ENCODE measurements at regions not wholly inside any gene's neighbourhood (a gene's known extent, or its start where the extent isn't known, plus 50 kb on each side); places are given as distances from the start of the nearest gene placed in this dataset.

DNA sequence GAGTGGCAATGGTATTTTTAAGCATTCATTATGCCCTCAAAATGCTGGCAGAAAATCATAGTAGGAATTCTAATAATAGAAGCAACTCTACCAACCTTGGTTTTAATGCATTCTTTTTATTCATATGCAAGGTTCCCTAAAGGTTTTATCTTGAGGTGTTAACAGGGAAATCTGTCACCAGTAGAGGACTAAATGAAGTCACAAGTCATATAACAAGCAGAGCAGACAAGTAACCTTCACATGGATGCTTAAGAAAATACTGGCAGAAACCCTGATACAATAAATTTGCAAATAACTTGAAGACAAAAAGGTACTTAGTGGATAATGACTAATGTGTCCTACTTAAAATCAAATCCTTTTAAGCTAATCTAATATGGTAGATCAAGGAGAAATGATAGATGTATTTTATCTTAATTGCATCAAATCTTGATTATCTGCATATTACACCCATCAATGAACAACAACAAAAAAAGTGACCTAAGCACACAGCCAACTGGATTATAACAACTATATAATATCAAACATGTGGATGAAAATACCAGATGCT is 73.3 kb downstream of the RFC3 start:
- no peaks in the 10 kb centered on the region for H3K27me3 Mint-ChIP-seq
- H3K9me3 Mint-ChIP-seq: peaks cover 18% of the 10 kb centered on the region
- peaks cover 17% of the 10 kb centered on the region for H3K36me3 Mint-ChIP-seq
- H3K27ac Mint-ChIP-seq: no peak overlapping the region
- no peak overlapping the region for H3K4me3 Mint-ChIP-seq
- no peaks in the 10 kb centered on the region for H3K4me1 Mint-ChIP-seq (ENCODE audit: low read depth in 2 of 2)
- no peak for DNase-seq (ENCODE audit: low spot score)
- no peak for ATAC-seq

DNA sequence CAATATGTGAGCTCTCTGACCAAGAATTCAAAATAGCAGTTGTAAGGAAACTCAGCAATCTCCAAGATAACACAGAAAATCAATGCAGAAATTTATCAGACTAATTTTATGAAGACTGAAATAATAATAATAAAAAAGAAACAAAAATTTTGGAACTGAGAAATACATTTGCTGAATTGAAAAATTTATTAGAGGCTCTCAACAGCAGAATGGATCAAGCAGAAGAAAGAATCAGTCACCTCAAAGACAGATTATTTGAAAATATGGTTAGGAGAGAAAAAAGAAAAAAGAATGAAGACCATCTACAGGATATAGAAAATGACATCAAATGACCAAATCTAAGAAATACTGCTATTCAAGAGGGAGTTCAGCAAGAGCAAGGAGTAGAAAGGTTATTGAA is 75.6 kb downstream of the RFC3 start:
- ATAC-seq: no peak
- no peaks in the 10 kb centered on the region for H3K4me1 Mint-ChIP-seq (ENCODE audit: low read depth in 2 of 2)
- H3K9me3 Mint-ChIP-seq: peaks cover 19% of the 10 kb centered on the region
- H3K4me3 Mint-ChIP-seq: no peak overlapping the region
- H3K27me3 Mint-ChIP-seq: no peaks in the 10 kb centered on the region
- peaks cover 26% of the 10 kb centered on the region for H3K36me3 Mint-ChIP-seq
- H3K27ac Mint-ChIP-seq: no peak overlapping the region
- no peak for DNase-seq (ENCODE audit: low spot score)

DNA sequence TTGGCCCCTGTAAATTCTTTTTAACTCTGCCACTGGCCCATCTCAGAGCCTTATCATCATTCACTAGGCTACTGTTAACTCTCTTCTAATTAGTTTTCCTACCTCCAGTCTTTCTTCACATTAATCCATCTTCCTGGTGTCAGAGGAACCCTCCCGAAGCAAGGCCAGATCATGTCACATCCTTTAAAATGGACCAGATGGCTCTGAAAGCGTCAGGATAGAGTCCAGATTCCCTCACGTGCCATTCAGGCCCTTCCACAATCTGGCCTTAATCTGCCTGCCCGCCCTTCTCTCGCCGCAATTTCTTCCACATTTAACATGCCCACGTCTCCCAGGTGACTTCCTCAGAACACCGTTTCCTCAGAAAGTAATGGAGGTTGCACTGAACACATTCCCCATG is 86.5 kb downstream of the RFC3 start:
- DNase-seq (ENCODE audit: low spot score): no peak
- Mint-ChIP-seq H3K27ac (no peak overlapping the region), H3K9me3 (peaks cover 5% of the 10 kb centered on the region), H3K4me3 (no peak overlapping the region), H3K36me3 (peaks cover 8% of the 10 kb centered on the region), H3K27me3 (no peaks in the 10 kb centered on the region), H3K4me1 (ENCODE audit: low read depth in 2 of 2) (no peaks in the 10 kb centered on the region)
- ATAC-seq: no peak

DNA sequence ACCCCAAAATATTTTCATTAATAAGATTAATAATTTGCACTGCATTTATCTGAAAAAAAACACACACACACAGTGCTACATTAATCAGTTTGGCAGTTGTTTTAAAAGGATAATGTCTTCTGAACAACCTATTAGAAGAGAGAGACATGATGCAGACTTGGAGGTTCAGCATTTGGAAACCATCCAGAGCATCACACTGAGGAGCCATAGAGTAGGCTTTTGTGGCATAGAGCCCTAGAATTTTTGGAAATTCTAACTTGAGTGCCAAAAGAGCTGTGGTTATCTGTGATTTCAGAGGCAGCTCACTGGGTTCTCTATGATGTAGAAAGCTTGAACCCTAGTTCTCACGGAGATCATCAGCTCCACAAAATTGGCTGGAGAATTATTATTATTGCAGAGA is 90.2 kb downstream of the RFC3 start:
- no peak for ATAC-seq
- Mint-ChIP-seq H3K4me1 (ENCODE audit: low read depth in 2 of 2) (no peaks in the 10 kb centered on the region), H3K4me3 (no peak overlapping the region), H3K9me3 (peaks cover 8% of the 10 kb centered on the region), H3K27ac (no peak overlapping the region), H3K27me3 (no peaks in the 10 kb centered on the region), H3K36me3 (peaks cover 4% of the 10 kb centered on the region)
- no peak for DNase-seq (ENCODE audit: low spot score)

DNA sequence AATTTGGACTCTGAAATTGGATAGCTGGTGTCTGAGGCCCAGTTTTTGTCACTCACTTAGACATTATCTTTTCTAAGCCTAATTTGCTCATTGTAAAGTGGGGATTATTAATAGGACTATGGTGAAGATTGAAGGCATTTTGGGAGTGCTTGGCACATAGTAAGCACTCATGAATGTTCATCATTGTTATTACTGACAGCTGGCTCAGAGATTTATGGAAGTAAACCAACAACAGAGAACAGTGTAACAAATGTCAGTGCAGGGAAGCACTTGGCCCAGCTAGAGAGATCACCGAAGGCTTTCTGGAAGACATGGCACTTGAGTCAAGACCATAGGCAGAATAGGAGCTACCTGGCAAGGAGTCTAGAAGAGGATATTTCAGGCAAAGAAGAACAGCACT is 92.3 kb downstream of the RFC3 start:
- no peaks in the 10 kb centered on the region for H3K27me3 Mint-ChIP-seq

DNA sequence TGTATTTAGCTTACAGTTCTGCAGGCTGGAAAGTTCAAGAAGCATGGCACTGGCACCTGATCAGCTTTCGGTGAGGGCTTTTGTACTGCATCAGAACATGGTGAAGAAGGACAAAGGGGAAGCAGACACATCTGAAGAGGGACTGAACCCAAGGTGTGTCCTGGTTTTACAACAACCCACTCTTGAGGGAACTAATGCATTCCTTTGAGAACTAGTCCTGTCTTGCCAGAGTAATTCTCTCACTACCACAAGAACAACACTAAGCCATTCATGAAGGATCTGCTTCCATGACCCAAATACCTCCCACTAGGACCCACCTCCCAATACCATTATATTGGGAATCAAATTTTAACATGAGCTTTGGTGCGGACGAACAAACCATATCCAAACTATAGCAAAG is 93.6 kb downstream of the RFC3 start:
- peaks cover 5% of the 10 kb centered on the region for H3K9me3 Mint-ChIP-seq
- ATAC-seq (no peak), DNase-seq (ENCODE audit: low spot score) (no peak)
- no peak overlapping the region for H3K4me3 Mint-ChIP-seq
- no peak overlapping the region for H3K27ac Mint-ChIP-seq
- no peaks in the 10 kb centered on the region for H3K4me1 Mint-ChIP-seq (ENCODE audit: low read depth in 2 of 2)
- no peaks in the 10 kb centered on the region for H3K27me3 Mint-ChIP-seq
- H3K36me3 Mint-ChIP-seq: no peaks in the 10 kb centered on the region

More for the DNA sequence above, 92.3 kb downstream of the RFC3 start:
- H3K36me3 Mint-ChIP-seq: no peaks in the 10 kb centered on the region
- ATAC-seq (no peak), DNase-seq (ENCODE audit: low spot score) (no peak)
- no peak overlapping the region for H3K27ac Mint-ChIP-seq
- no peak overlapping the region for H3K4me3 Mint-ChIP-seq
- no peaks in the 10 kb centered on the region for H3K4me1 Mint-ChIP-seq (ENCODE audit: low read depth in 2 of 2)
- peaks cover 5% of the 10 kb centered on the region for H3K9me3 Mint-ChIP-seq

DNA sequence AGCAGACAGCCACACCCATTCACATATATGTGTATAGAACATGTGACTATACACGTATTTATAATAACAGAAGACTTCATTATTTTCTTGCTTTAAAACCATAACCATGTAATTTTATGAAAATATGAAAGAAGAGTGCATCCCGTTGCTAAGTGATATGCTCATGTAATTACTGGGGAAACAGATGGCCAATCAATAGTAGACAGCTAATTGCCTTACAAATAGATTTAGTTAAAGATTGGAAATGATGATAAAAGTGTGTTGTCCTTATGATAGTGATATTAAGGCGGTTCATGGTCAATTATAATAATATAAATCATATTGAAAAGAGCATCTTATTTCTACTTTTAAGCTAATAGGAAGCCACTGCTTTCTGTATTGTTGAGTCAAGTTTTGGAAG is 95.9 kb downstream of the RFC3 start:
- Mint-ChIP-seq H3K27ac (no peak overlapping the region), H3K27me3 (no peaks in the 10 kb centered on the region), H3K9me3 (peaks cover 5% of the 10 kb centered on the region), H3K4me1 (ENCODE audit: low read depth in 2 of 2) (no peaks in the 10 kb centered on the region), H3K4me3 (no peak overlapping the region), H3K36me3 (no peaks in the 10 kb centered on the region)
- no peak for ATAC-seq
- no peak for DNase-seq (ENCODE audit: low spot score)

DNA sequence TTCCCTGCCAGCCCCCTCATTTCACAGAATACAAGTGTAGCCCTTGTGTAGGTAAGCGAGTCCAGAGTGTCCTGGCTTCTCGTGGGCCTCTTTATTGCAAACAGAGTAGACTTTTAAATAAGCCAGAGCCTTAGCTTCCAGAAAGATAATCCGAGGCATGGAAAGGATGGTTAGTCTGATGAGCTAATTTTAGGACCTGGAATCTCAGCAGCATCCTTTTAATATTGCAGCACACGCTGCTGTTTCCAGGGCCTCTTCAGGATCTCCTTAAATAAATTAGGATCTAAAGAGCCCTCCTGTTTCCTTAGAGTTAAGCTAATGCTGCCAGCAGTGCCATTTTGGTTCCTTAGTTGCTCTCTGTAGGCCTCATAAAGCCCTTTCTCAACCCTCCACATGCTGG is 99.2 kb downstream of the RFC3 start:
- no peaks in the 10 kb centered on the region for H3K4me1 Mint-ChIP-seq (ENCODE audit: low read depth in 2 of 2)
- ATAC-seq (no peak), DNase-seq (ENCODE audit: low spot score) (no peak)
- H3K36me3 Mint-ChIP-seq: no peaks in the 10 kb centered on the region
- no peaks in the 10 kb centered on the region for H3K9me3 Mint-ChIP-seq
- H3K4me3 Mint-ChIP-seq: no peak overlapping the region
- no peaks in the 10 kb centered on the region for H3K27me3 Mint-ChIP-seq
- no peak overlapping the region for H3K27ac Mint-ChIP-seq

DNA sequence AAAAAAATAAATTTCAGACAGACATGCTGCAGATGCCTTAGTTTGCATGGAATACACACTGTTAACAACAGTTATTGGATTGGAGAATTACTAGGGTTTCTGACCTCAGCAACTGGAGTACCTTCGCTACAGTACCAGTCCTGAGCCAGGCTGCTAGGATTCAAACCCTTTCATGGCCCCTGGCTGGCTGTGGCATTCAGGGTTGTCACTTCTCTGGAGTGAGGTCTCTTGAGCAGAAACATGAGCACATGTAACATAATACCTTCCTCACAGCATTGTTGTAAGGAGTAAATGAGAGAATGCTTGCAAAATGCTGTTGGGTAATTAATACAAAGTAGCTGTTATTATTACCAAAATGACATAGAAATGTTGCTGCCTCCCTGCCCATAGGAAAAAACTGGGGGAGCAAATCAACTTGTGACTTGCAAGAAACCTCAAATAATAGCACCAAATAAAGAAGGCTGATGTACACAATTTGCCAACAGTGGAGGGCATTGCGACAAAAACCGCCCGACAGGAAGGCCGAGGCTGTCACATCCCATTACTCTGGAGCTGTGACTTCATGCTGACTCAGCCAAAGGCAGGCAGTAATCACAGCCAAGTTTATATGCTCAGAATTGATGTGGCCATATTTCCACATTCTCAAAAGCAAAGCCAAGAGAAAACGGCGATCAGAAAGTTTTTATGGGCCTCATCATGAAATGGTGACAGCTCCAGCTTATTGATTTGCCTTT is 100.4 kb downstream of the RFC3 start:
- Mint-ChIP-seq H3K4me3 (no peak overlapping the region), H3K27me3 (no peaks in the 10 kb centered on the region), H3K36me3 (no peaks in the 10 kb centered on the region), H3K4me1 (ENCODE audit: low read depth in 2 of 2) (no peaks in the 10 kb centered on the region), H3K9me3 (no peaks in the 10 kb centered on the region), H3K27ac (no peak overlapping the region)
- ATAC-seq (no peak), DNase-seq (ENCODE audit: low spot score) (no peak)

DNA sequence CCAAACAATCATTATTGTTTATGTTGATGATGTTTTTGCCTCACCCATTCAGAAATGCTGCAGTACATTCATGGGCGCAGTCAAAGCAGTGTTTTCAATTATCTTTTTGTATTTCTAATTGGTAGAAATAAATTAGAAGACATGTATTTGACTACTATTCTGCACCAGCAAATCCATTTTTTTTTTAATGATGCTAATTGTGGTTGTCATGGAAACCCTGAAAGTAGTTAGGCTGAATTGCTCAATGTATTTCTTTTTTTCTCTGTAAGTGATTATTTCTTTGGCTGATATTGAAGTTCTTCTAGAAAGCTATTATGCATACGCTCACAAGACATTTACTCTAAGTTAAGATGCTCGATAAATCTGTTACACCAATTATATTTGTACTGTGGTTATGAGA is 101.2 kb downstream of the RFC3 start:
- no peak for ATAC-seq
- H3K27me3 Mint-ChIP-seq: no peaks in the 10 kb centered on the region
- H3K27ac Mint-ChIP-seq: no peak overlapping the region
- H3K4me1 Mint-ChIP-seq (ENCODE audit: low read depth in 2 of 2): no peaks in the 10 kb centered on the region
- no peaks in the 10 kb centered on the region for H3K9me3 Mint-ChIP-seq
- H3K36me3 Mint-ChIP-seq: no peaks in the 10 kb centered on the region
- H3K4me3 Mint-ChIP-seq: no peak overlapping the region
- no peak for DNase-seq (ENCODE audit: low spot score)

DNA sequence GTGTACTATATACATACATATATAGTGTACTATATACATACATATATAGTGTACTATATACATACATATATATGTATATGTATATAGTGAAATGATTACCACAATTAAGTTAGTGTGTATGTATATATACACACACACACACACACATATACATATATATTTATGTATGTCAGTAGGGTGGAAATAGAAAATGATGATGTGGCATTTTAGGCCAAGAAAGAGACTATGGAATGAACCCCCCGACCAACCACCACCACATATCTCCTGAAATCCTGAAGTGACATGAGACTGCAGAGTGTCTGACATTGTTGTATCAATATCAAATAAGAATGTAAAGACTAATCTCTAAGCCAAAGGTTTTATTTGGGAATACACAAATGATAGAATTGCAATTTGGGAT is 107.6 kb downstream of the RFC3 start:
- Mint-ChIP-seq H3K4me1 (ENCODE audit: low read depth in 2 of 2) (no peaks in the 10 kb centered on the region), H3K4me3 (no peak overlapping the region), H3K36me3 (no peaks in the 10 kb centered on the region), H3K27me3 (no peaks in the 10 kb centered on the region), H3K9me3 (no peaks in the 10 kb centered on the region), H3K27ac (no peak overlapping the region)
- ATAC-seq (no peak), DNase-seq (ENCODE audit: low spot score) (no peak)

DNA sequence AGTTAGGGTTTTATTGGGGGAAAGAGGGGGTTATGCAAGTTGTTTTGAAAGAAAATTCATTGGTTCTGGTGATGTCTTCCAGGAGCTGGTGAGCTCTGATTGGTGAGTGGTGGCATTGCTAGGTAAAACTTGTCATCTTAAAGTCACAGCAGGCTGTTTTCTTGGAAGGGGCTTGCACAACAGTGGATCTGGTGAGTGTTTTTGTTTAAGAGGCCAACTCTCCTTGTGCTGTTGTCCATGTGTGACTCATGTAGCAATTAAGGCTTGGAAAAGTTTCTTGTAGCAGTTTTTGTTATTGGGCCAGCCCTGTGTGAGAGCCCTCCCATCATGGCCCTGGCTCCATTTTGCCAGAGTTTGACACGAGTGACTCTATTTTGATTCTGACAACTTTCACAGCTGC is 109.4 kb downstream of the RFC3 start:
- H3K36me3 Mint-ChIP-seq: no peaks in the 10 kb centered on the region
- no peak overlapping the region for H3K27ac Mint-ChIP-seq
- no peak overlapping the region for H3K4me3 Mint-ChIP-seq
- no peak for DNase-seq (ENCODE audit: low spot score)
- H3K27me3 Mint-ChIP-seq: no peaks in the 10 kb centered on the region
- H3K9me3 Mint-ChIP-seq: no peaks in the 10 kb centered on the region
- H3K4me1 Mint-ChIP-seq (ENCODE audit: low read depth in 2 of 2): no peaks in the 10 kb centered on the region
- ATAC-seq: no peak

DNA sequence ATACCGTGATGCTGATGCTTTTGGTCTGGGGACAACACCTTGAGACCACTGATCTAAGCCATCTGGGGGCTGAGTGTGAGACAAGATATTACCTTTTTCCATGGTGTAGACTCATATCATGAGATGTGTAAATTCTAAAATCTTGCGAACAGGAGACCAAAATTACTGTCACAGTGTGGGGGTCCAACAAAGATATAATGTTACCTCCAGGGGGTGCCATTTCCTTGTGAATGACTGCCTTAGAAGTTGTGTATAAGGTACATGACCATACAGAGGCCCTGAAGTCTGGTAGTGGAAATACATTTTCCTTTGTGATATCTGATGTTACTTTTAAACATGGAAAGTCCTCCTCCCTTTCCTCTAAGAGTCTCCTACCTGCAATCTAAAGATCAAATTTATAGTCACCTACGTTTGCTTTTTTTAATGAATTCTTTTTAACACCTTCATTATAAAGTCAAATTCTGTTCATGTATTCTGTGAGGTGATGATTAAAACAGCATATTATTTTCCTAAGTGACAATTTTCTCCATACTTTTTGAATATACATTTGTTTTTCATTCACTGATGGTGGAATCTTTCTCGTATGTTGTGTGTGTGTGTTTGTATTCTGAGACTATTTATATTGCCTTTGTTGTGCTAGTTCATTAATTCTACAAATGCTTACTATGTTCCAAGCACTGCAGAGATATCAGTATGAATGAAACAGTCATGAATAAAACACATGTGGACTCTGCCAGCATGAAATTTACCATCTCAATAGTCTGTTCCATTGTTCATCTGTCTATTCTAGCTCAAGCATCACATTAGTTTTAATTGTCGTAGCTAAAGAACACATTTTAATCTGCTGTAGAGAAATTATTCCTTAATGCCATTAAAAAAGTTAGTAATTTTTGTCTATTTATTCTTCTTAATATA is 113.7 kb downstream of the RFC3 start:
- Mint-ChIP-seq H3K27me3 (no peaks in the 10 kb centered on the region), H3K4me3 (no peak overlapping the region), H3K4me1 (ENCODE audit: low read depth in 2 of 2) (no peaks in the 10 kb centered on the region), H3K27ac (no peak overlapping the region), H3K36me3 (no peaks in the 10 kb centered on the region), H3K9me3 (no peaks in the 10 kb centered on the region)
- DNase-seq (ENCODE audit: low spot score): no peak
- ATAC-seq: no peak

DNA sequence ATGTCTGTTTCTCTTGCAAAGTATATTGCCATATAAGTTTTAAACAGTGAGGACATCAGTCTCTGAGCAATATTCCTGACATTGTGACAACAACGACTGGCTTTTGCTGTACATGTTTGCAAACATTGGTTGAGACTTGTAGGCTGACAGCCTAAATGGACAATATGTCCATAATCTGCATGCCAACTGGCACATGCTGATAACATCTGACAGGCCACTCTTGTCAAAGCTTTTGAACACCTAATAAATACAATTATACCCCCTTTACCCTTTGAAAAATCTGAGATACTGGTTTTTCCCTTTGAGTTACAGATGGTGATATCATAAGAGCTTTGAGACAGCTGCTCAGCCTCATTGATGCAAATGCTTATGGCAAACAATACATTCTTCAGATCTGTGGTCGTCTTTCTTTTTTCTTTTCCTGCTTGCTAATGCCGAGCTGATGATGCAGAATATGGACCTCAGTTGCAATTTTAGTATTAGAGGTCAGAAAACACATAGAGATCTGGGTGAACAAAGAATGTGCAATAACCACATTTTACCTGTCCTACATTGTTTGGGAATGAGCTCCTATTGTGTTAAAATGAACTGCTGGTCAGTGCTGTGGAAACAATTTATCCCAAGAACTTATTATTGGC is 114.9 kb downstream of the RFC3 start:
- H3K27ac Mint-ChIP-seq: no peak overlapping the region
- ATAC-seq: no peak
- H3K36me3 Mint-ChIP-seq: no peaks in the 10 kb centered on the region
- H3K4me3 Mint-ChIP-seq: no peak overlapping the region
- H3K4me1 Mint-ChIP-seq (ENCODE audit: low read depth in 2 of 2): no peaks in the 10 kb centered on the region
- H3K27me3 Mint-ChIP-seq: no peaks in the 10 kb centered on the region
- DNase-seq (ENCODE audit: low spot score): no peak
- H3K9me3 Mint-ChIP-seq: no peaks in the 10 kb centered on the region
